ENCODE measurements at regions not wholly inside any gene's neighbourhood (a gene's known extent, or its start where the extent isn't known, plus 50 kb on each side); places are given as distances from the start of the nearest gene placed in this dataset.

DNA sequence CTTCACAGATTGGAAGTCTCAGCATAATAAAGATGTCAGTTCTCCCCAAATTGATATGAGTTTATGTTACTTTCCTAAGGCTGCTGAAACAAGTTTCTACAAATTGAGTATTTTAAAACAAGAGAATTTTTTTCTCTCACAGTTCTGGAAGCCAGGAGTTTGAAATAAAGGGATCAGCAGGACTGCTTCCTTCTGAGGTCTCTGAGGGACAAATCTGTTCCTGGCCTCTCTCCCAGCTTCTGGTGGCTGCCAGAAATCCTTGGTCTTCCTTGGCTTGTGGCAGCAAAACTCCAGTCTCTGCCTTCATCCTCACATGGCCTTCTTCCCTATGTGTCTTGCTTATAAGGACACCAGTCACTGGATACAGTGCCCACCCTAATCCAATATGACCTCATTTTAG is 136.1 kb downstream of the TFAP2A start:
- no peak for TF ChIP-seq POLR2AphosphoS5 (IDR thresholded peaks at IDR 0.05; ENCODE audit: low read depth, low read length)
- TF ChIP-seq, protein P1, sequence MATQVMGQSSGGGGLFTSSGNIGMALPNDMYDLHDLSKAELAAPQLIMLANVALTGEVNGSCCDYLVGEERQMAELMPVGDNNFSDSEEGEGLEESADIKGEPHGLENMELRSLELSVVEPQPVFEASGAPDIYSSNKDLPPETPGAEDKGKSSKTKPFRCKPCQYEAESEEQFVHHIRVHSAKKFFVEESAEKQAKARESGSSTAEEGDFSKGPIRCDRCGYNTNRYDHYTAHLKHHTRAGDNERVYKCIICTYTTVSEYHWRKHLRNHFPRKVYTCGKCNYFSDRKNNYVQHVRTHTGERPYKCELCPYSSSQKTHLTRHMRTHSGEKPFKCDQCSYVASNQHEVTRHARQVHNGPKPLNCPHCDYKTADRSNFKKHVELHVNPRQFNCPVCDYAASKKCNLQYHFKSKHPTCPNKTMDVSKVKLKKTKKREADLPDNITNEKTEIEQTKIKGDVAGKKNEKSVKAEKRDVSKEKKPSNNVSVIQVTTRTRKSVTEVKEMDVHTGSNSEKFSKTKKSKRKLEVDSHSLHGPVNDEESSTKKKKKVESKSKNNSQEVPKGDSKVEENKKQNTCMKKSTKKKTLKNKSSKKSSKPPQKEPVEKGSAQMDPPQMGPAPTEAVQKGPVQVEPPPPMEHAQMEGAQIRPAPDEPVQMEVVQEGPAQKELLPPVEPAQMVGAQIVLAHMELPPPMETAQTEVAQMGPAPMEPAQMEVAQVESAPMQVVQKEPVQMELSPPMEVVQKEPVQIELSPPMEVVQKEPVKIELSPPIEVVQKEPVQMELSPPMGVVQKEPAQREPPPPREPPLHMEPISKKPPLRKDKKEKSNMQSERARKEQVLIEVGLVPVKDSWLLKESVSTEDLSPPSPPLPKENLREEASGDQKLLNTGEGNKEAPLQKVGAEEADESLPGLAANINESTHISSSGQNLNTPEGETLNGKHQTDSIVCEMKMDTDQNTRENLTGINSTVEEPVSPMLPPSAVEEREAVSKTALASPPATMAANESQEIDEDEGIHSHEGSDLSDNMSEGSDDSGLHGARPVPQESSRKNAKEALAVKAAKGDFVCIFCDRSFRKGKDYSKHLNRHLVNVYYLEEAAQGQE (IDR thresholded peaks at IDR 0.05; ENCODE audit: insufficient read depth in 1 of 2, low read depth in 2 of 2, low read length in 2 of 2): no peak
- no peak for TF ChIP-seq SIN3A (IDR thresholded peaks at IDR 0.05; ENCODE audit: borderline replicate concordance, insufficient read depth, low read length)

All from PFSK-1 (cell line).